Activated T-helper 1 cell treated with anti-CD3 and anti-CD28 coated beads, Interleukin-2, amount 50 U/mL, for 16 hours (primary cell): ENCODE measurements at regions not wholly inside any gene's neighbourhood (a gene's known extent, or its start where the extent isn't known, plus 50 kb on each side); places are given as distances from the start of the nearest gene placed in this dataset.

Experiments
- DNase-seq, 2 donors: peaks; one replicate each; pipeline ENCODE4 v3.0.0-alpha.2; 2020; ENCODE audit warnings: low read depth in 1 of 2, low spot score in 1 of 2

- no peak for DNase-seq
Observed at GRCh38 chr2:41378420-41378819, 669.4 kb upstream of the PKDCC start.

GRCh38 chr2:41379496-41380221 lies 668.2 kb upstream of the PKDCC start:
- no peak for DNase-seq

GRCh38 chr2:41381701-41382100 lies 666.1 kb upstream of the PKDCC start:
- no peak for DNase-seq

- no peak for DNase-seq
Observed at GRCh38 chr2:41387519-41387918, 660.3 kb upstream of the PKDCC start.

- DNase-seq: no peak
Observed at GRCh38 chr2:41393621-41394020, 654.2 kb upstream of the PKDCC start.

- DNase-seq: no peak
Observed at GRCh38 chr2:41394541-41394940, 653.3 kb upstream of the PKDCC start.

GRCh38 chr2:41395692-41396091 lies 652.1 kb upstream of the PKDCC start:
- DNase-seq: no peak

- no peak for DNase-seq
Observed at GRCh38 chr2:41399437-41400087, 648.3 kb upstream of the PKDCC start.

- DNase-seq: no peak
Observed at GRCh38 chr2:41400088-41400665, 647.6 kb upstream of the PKDCC start.

- no peak for DNase-seq
Observed at GRCh38 chr2:41405441-41405840, 642.4 kb upstream of the PKDCC start.

- DNase-seq: no peak
Observed at GRCh38 chr2:41409328-41409727, 638.5 kb upstream of the PKDCC start.

GRCh38 chr2:41410011-41410410 lies 637.8 kb upstream of the PKDCC start:
- no peak for DNase-seq

GRCh38 chr2:41413813-41414485 lies 633.9 kb upstream of the PKDCC start:
- DNase-seq: no peak

- no peak for DNase-seq
Observed at GRCh38 chr2:41414486-41415230, 633.2 kb upstream of the PKDCC start.

- DNase-seq: no peak
Observed at GRCh38 chr2:41417511-41417910, 630.3 kb upstream of the PKDCC start.

GRCh38 chr2:41420219-41420618 lies 627.6 kb upstream of the PKDCC start:
- no peak for DNase-seq

- DNase-seq: no peak
Observed at GRCh38 chr2:41420872-41421271, 626.9 kb upstream of the PKDCC start.

GRCh38 chr2:41431756-41432155 lies 616.1 kb upstream of the PKDCC start:
- DNase-seq: no peak

- DNase-seq: no peak
Observed at GRCh38 chr2:41432459-41432858, 615.4 kb upstream of the PKDCC start.

GRCh38 chr2:41434991-41435390 lies 612.8 kb upstream of the PKDCC start:
- no peak for DNase-seq

- DNase-seq: no peak
Observed at GRCh38 chr2:41441958-41442357, 605.9 kb upstream of the PKDCC start.
